CD4-positive, alpha-beta T cell treated with Interleukin-10 for 1 hour (primary cell): ENCODE measurements at regions not wholly inside any gene's neighbourhood (a gene's known extent, or its start where the extent isn't known, plus 50 kb on each side); places are given as distances from the start of the nearest gene placed in this dataset.
"Not testable (repeated sequence)": the region's sequence is repeated elsewhere in the genome, so short reads cannot be mapped to it uniquely, and the experiment has no call there.

Experiments
- DNase-seq: peaks from one replicate; pipeline ENCODE4 v3.0.0-alpha.2; 2020

GRCh38 chr6:4677011-4677750, 99.0 kb upstream of the CDYL start:
- DNase-seq = no peak

GRCh38 chr6:4676016-4676415, 100.2 kb upstream of the CDYL start:
- DNase-seq = no peak

- DNase-seq = no peak
Measured at GRCh38 chr6:4675121-4675520, 101.1 kb upstream of the CDYL start.

- DNase-seq = no peak
Measured at GRCh38 chr6:4673861-4674260, 102.3 kb upstream of the CDYL start.

- no peak for DNase-seq
Measured at GRCh38 chr6:4672772-4673171, 103.4 kb upstream of the CDYL start.

GRCh38 chr6:4671587-4672115, 104.6 kb upstream of the CDYL start:
- DNase-seq = no peak

- no peak for DNase-seq
Measured at GRCh38 chr6:4670824-4671409, 105.3 kb upstream of the CDYL start.

- no peak for DNase-seq
Measured at GRCh38 chr6:4670290-4670689, 105.9 kb upstream of the CDYL start.

- no peak for DNase-seq
Measured at GRCh38 chr6:4668271-4669179, 107.7 kb upstream of the CDYL start.

- DNase-seq = no peak
Measured at GRCh38 chr6:4667591-4667990, 108.6 kb upstream of the CDYL start.

- no peak for DNase-seq
Measured at GRCh38 chr6:4666886-4667513, 109.2 kb upstream of the CDYL start.

GRCh38 chr6:4665489-4666417, 110.5 kb upstream of the CDYL start:
- DNase-seq = no peak

GRCh38 chr6:4664911-4665310, 111.3 kb upstream of the CDYL start:
- DNase-seq = no peak

GRCh38 chr6:4664117-4664626, 112.0 kb upstream of the CDYL start:
- DNase-seq = no peak

GRCh38 chr6:4662886-4663285, 113.3 kb upstream of the CDYL start:
- no peak for DNase-seq

GRCh38 chr6:4661391-4661790, 114.8 kb upstream of the CDYL start:
- DNase-seq = no peak

GRCh38 chr6:4660377-4661321, 115.6 kb upstream of the CDYL start:
- DNase-seq = no peak

GRCh38 chr6:4659719-4660118, 116.5 kb upstream of the CDYL start:
- not testable (repeated sequence) for DNase-seq

GRCh38 chr6:4658486-4658885, 117.7 kb upstream of the CDYL start:
- no peak for DNase-seq

- no peak for DNase-seq
Measured at GRCh38 chr6:4656106-4656505, 120.1 kb upstream of the CDYL start.
